Uterus (tissue), 3 donors: ENCODE measurements at regions not wholly inside any gene's neighbourhood (a gene's known extent, or its start where the extent isn't known, plus 50 kb on each side); places are given as distances from the start of the nearest gene placed in this dataset.

Experiments
- DNase-seq, 2 donors: peaks; one replicate each; pipeline ENCODE4 v3.0.0-alpha.2; 2019 to 2020
- H3K27ac ChIP-seq, 2 donors: fragments of 200-600 bp; sonication (generic); 1 replicate in 1 of 2; 2 replicates in 1 of 2; pipeline ENCODE4 v1.5.1; 2016 to 2018
- H3K27me3 ChIP-seq, 2 donors: fragments of 200-600 bp; sonication (generic); one replicate each; pipeline ENCODE4 v1.5.1; 2018 to 2019; ENCODE audit warnings: control low read depth in 1 of 2
- H3K36me3 ChIP-seq, 2 donors: fragments of 200-600 bp; sonication (generic); one replicate each; pipeline ENCODE4 v1.5.1; 2019; ENCODE audit warnings: control low read depth in 1 of 2
- H3K4me1 ChIP-seq, 2 donors: fragments of 200-600 bp; sonication (generic); one replicate each; pipeline ENCODE4 v1.5.1; 2018 to 2019; ENCODE audit warnings: control low read depth in 1 of 2
- H3K4me3 ChIP-seq, 2 donors: fragments of 200-600 bp; sonication (generic); 1 replicate in 1 of 2; 2 replicates in 1 of 2; pipeline ENCODE4 v1.5.1; 2018 to 2019; ENCODE audit warnings: mild to moderate bottlenecking in 1 of 2
- H3K9me3 ChIP-seq, 2 donors: fragments of 200-600 bp; sonication (generic); one replicate each; pipeline ENCODE4 v1.5.1; 2019; ENCODE audit warnings: control low read depth in 1 of 2
- CTCF ChIP-seq, 4 experiments: fragments of 200-600 bp in 2 of 4; fragments of 450-650 bp in 2 of 4; sonication (generic) in 2 of 4; IDR thresholded peaks; one replicate each; pipeline ENCODE4 v1.5.1; 2016 to 2019; ENCODE audit warnings: antibody characterized with exemption in 4 of 4, mild to moderate bottlenecking in 2 of 4, moderate library complexity in 1 of 4
- POLR2A ChIP-seq, 2 donors: fragments of 450-650 bp; IDR thresholded peaks; one replicate each; pipeline ENCODE4 v1.6.1; 2016; ENCODE audit warnings: antibody characterized with exemption in 2 of 2, mild to moderate bottlenecking in 1 of 2, moderate library complexity in 1 of 2
- intact Hi-C: fragments of 100-400 bp; cut with DNase I; formaldehyde crosslinking; loops from one replicate; pipeline ENCODE4 v1.15.1; 2023; ENCODE audit warnings: low total_unique reads
- donor health status: DM: yes; HTN: yes; CAD: no.

GRCh38 chr18:44153981-44154380 is 526.7 kb upstream of the SETBP1 start:
- TF ChIP-seq POLR2A (IDR thresholded peaks at IDR 0.05) (no peak), CTCF (IDR thresholded peaks at IDR 0.05) (no peak)
- Histone ChIP-seq H3K36me3 (no peaks in the 10 kb centered on the region), H3K4me3 (no peak overlapping the region), H3K4me1 (peaks cover 0 to 5% of the 10 kb centered on the region in 2 donors), H3K27me3 (no peaks in the 10 kb centered on the region), H3K9me3 (no peaks in the 10 kb centered on the region), H3K27ac (no peak overlapping the region)
- DNase-seq = no peak
- intact Hi-C loops = no loop called here

DNA sequence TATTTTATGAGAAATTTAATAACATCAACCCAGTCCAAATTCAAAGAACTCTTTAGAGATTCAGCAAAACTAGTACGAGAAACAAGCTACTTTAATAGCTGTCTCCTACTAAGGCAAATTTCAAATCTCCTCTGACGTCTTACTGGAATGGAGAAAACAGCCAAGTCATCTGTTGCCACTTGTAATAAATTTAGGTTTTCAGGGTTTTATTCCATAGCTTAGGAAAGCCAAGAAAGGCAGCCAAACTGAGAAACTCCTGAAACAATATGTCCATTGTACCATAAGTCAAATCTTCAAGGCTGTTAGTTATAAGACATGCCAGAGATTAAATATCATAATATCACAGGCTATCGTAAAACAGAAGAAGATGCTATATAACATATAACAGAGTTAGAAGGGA is 524.6 kb upstream of the SETBP1 start:
- no peaks in the 10 kb centered on the region for H3K9me3 ChIP-seq
- intact Hi-C loops = no loop called here
- TF ChIP-seq CTCF (IDR thresholded peaks at IDR 0.05) (no peak), POLR2A (IDR thresholded peaks at IDR 0.05) (no peak)
- H3K4me1 ChIP-seq = peaks cover 0 to 5% of the 10 kb centered on the region in 2 donors
- DNase-seq = no peak
- no peaks in the 10 kb centered on the region for H3K27me3 ChIP-seq
- peak overlapping the region; percentile 64 to 81 for H3K27ac ChIP-seq
- H3K36me3 ChIP-seq = no peaks in the 10 kb centered on the region
- H3K4me3 ChIP-seq = no peak overlapping the region

DNA sequence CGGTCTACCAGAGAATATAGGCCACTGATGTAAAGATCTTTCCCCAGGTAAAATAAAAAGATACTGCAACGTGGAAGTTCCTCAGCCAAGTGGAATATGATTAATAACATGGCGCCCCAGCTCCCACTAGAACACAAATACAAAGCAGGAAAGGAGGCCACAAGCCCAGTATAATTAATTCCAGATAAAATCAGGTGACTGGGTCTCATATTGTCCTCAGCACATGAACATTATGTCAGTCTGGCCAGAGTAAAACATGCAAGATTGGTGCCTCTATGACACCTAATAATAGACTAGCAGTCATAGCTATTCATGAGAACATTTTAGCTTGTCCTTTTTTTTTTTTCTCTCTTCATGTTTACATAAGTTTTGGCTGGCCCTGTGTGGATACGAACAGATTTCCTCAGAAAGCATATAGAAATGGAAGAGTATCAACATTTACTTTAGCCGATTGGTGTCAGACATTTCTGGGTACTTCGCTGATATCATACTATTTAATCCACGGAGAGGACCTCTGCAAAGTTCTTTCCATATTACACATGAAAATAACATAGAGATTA is 523.8 kb upstream of the SETBP1 start:
- Histone ChIP-seq H3K4me1 (peaks cover 0 to 5% of the 10 kb centered on the region in 2 donors), H3K9me3 (no peaks in the 10 kb centered on the region), H3K36me3 (no peaks in the 10 kb centered on the region), H3K27ac (peak overlapping the region; percentile 64 to 81), H3K4me3 (no peak overlapping the region), H3K27me3 (no peaks in the 10 kb centered on the region)
- DNase-seq = no peak
- intact Hi-C loops = no loop called here
- TF ChIP-seq POLR2A (IDR thresholded peaks at IDR 0.05) (no peak), CTCF (IDR thresholded peaks at IDR 0.05) (no peak)

DNA sequence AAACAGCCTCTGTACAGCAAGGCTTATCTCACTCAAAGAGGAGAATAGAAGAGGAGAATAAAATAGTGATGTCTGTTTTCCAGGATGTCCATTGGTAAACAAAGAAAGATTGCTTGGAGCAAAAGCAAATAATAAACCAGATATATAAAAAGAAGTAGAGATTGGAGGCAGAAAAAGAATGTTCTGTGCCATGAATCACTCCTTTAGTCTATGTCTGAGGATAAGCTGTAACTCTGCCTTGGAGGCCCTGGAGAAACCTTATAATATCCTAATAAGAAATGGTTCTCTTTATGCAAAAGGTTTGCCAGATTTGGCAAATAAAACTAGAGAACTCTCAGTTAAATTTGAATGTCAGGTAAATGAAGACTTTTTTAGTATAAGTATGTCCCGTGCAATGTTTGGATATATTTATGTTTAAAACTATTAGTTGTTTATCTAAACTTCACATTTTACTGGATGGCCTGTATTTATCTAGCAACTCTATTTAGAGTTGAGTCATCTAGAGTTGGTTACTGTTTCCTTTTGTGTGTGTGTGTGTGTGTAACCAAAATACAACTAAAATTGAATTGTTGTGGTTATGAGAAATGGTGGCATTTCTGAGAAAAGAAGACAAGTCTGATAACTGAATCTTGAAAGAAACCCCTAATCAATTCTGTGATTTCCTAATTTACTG is 510.3 kb upstream of the SETBP1 start:
- intact Hi-C loops = no loop called here
- TF ChIP-seq POLR2A (IDR thresholded peaks at IDR 0.05) (no peak), CTCF (IDR thresholded peaks at IDR 0.05) (no peak)

DNA sequence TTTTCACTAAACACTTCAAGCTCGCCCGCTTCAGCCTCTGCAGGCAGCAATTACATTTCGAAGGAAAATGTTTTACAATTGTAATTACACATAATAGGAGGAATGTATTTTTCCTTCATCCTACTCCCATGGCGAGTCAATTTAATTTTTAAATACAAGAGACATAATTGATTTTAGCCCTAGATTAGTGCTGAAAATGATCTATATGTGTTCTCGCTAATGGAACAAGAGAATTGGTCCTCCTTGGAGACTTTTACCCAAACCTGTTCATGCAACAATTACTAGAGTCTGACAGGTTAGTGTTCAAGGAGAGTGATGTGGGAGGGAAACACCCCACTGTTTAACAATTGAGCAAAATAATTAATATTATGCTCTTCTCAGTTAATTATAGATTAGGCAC is 509.4 kb upstream of the SETBP1 start:
- Histone ChIP-seq H3K27me3 (no peaks in the 10 kb centered on the region), H3K9me3 (no peaks in the 10 kb centered on the region), H3K4me3 (no peak overlapping the region), H3K4me1 (no peaks in the 10 kb centered on the region), H3K36me3 (no peaks in the 10 kb centered on the region), H3K27ac (no peak overlapping the region)
- intact Hi-C loops = no loop called here
- no peak for DNase-seq
- no peak for TF ChIP-seq POLR2A (IDR thresholded peaks at IDR 0.05)
- no peak for TF ChIP-seq CTCF (IDR thresholded peaks at IDR 0.05)

More for the DNA sequence above, 510.3 kb upstream of the SETBP1 start:
- no peak for DNase-seq
- Histone ChIP-seq H3K36me3 (no peaks in the 10 kb centered on the region), H3K4me1 (no peaks in the 10 kb centered on the region), H3K9me3 (no peaks in the 10 kb centered on the region), H3K27me3 (no peaks in the 10 kb centered on the region), H3K4me3 (no peak overlapping the region), H3K27ac (no peak overlapping the region)
